Astrocyte (in vitro differentiated cells and primary cell): ENCODE measurements at regions not wholly inside any gene's neighbourhood (a gene's known extent, or its start where the extent isn't known, plus 50 kb on each side); places are given as distances from the start of the nearest gene placed in this dataset.

Experiments used
- DNase-seq: peaks from one replicate; pipeline ENCODE4 v3.0.0-alpha.2; 2010; ENCODE audit warnings: low read depth
- FAIRE-seq: peaks from 2 replicates; lab custom pipeline; 2011; peaks lifted over from hg19 to GRCh38; lab: Jason Lieb, UNC
- H2AFZ ChIP-seq: 2 replicates; pipeline ENCODE4 v1.6.0; 2012; ENCODE audit warnings: low read depth, low read length, inconsistent platforms
- H3K27ac ChIP-seq: 2 replicates; pipeline ENCODE4 v1.5.1; 2011; ENCODE audit warnings: low read depth, low read length, inconsistent platforms
- H3K27me3 ChIP-seq: 2 replicates; pipeline ENCODE4 v1.6.0; 2011; ENCODE audit warnings: low read length, inconsistent platforms; ENCODE audit not compliant: insufficient read depth
- H3K36me3 ChIP-seq: 2 replicates; pipeline ENCODE4 v1.5.1; 2011; ENCODE audit warnings: low read length, inconsistent platforms; ENCODE audit not compliant: insufficient read depth
- H3K4me1 ChIP-seq: 2 replicates; pipeline ENCODE4 v1.5.1; 2011; ENCODE audit warnings: low read length, inconsistent platforms; ENCODE audit not compliant: insufficient read depth
- H3K4me2 ChIP-seq: 2 replicates; pipeline ENCODE4 v1.6.0; 2012; ENCODE audit warnings: low read length, inconsistent platforms
- H3K4me3 ChIP-seq: 2 replicates; pipeline ENCODE4 v1.5.1; 2011; ENCODE audit warnings: low read depth, mild to moderate bottlenecking, low read length, inconsistent platforms; ENCODE audit not compliant: insufficient read depth
- H3K79me2 ChIP-seq: 2 replicates; pipeline ENCODE4 v1.6.0; 2012; ENCODE audit warnings: mild to moderate bottlenecking, low read length, inconsistent platforms; ENCODE audit not compliant: insufficient read depth
- H3K9ac ChIP-seq: 2 replicates; pipeline ENCODE4 v1.6.0; 2012; ENCODE audit warnings: mild to moderate bottlenecking, low read length, inconsistent platforms
- H3K9me3 ChIP-seq: 2 replicates; pipeline ENCODE4 v1.5.1; 2012; ENCODE audit warnings: low read depth, mild to moderate bottlenecking, low read length, inconsistent platforms; ENCODE audit not compliant: insufficient read depth
- H4K20me1 ChIP-seq: 2 replicates; pipeline ENCODE4 v1.6.0; 2012; ENCODE audit warnings: low read length, inconsistent platforms; ENCODE audit not compliant: insufficient read depth
- H3K27ac Mint-ChIP-seq: one replicate; pipeline ENCODE4 v1.8.0; 2021; ENCODE audit warnings: mild to moderate bottlenecking, mixed read lengths; ENCODE audit not compliant: unreplicated experiment
- H3K27me3 Mint-ChIP-seq: one replicate; pipeline ENCODE4 v1.8.0; 2021; ENCODE audit warnings: low read depth, mixed read lengths; ENCODE audit not compliant: unreplicated experiment
- H3K36me3 Mint-ChIP-seq: one replicate; pipeline ENCODE4 v1.8.0; 2021; ENCODE audit warnings: low read depth, mixed read lengths; ENCODE audit not compliant: unreplicated experiment
- H3K4me1 Mint-ChIP-seq: one replicate; pipeline ENCODE4 v1.8.0; 2021; ENCODE audit warnings: low read depth, mixed read lengths; ENCODE audit not compliant: unreplicated experiment
- H3K4me3 Mint-ChIP-seq: one replicate; pipeline ENCODE4 v1.8.0; 2021; ENCODE audit warnings: mild to moderate bottlenecking, moderate library complexity, mixed read lengths; ENCODE audit not compliant: unreplicated experiment
- H3K9me3 Mint-ChIP-seq: one replicate; pipeline ENCODE4 v1.8.0; 2021; ENCODE audit warnings: mild to moderate bottlenecking, mixed read lengths; ENCODE audit not compliant: unreplicated experiment
- CTCF ChIP-seq: IDR thresholded peaks from 2 replicates; pipeline ENCODE4 v1.5.1; 2011; ENCODE audit warnings: low read depth, mild to moderate bottlenecking, inconsistent platforms, low read length, moderate library complexity; ENCODE audit not compliant: insufficient read depth
- EZH2 ChIP-seq: IDR thresholded peaks from 2 replicates; pipeline ENCODE4 v1.6.1; 2012; ENCODE audit warnings: mild to moderate bottlenecking, low read length, inconsistent platforms; ENCODE audit not compliant: insufficient read depth

GRCh38 chr2:78564666-78565065 is 460.8 kb upstream of the REG3G start:
- H3K9me3 Mint-ChIP-seq = no peaks in the 10 kb centered on the region
- no peaks in the 10 kb centered on the region for H3K4me1 Mint-ChIP-seq
- Histone ChIP-seq H3K9ac (no peak overlapping the region), H3K9me3 (peaks cover 3% of the 10 kb centered on the region), H3K4me3 (no peak overlapping the region), H3K36me3 (no peaks in the 10 kb centered on the region), H3K27ac (no peak overlapping the region), H3K79me2 (no peaks in the 10 kb centered on the region), H3K27me3 (no peaks in the 10 kb centered on the region), H4K20me1 (no peaks in the 10 kb centered on the region), H3K4me2 (no peak overlapping the region), H2AFZ (no peak overlapping the region), H3K4me1 (no peaks in the 10 kb centered on the region)
- no peaks in the 10 kb centered on the region for H3K36me3 Mint-ChIP-seq
- H3K27ac Mint-ChIP-seq = no peak overlapping the region
- FAIRE-seq = no peak
- no peak for DNase-seq
- no peaks in the 10 kb centered on the region for H3K27me3 Mint-ChIP-seq
- H3K4me3 Mint-ChIP-seq = no peak overlapping the region
- TF ChIP-seq CTCF (no peak), EZH2 (no peak)

- no peaks in the 10 kb centered on the region for H3K4me1 Mint-ChIP-seq
- Histone ChIP-seq H3K79me2 (no peaks in the 10 kb centered on the region), H3K4me2 (no peak overlapping the region), H3K4me3 (no peak overlapping the region), H4K20me1 (no peaks in the 10 kb centered on the region), H3K36me3 (no peaks in the 10 kb centered on the region), H3K27me3 (no peaks in the 10 kb centered on the region), H3K9me3 (peaks cover 3% of the 10 kb centered on the region), H3K27ac (no peak overlapping the region), H3K4me1 (no peaks in the 10 kb centered on the region), H2AFZ (no peak overlapping the region), H3K9ac (no peak overlapping the region)
- TF ChIP-seq EZH2 = no peak
- no peak for TF ChIP-seq CTCF
- DNase-seq = no peak
- no peak overlapping the region for H3K4me3 Mint-ChIP-seq
- no peaks in the 10 kb centered on the region for H3K36me3 Mint-ChIP-seq
- no peak for FAIRE-seq
- no peaks in the 10 kb centered on the region for H3K27me3 Mint-ChIP-seq
- H3K9me3 Mint-ChIP-seq = no peaks in the 10 kb centered on the region
- H3K27ac Mint-ChIP-seq = no peak overlapping the region
Measured at GRCh38 chr2:78568782-78569373, 456.6 kb upstream of the REG3G start.

GRCh38 chr2:78576409-78576808 is 449.1 kb upstream of the REG3G start:
- no peaks in the 10 kb centered on the region for H4K20me1 ChIP-seq
- no peaks in the 10 kb centered on the region for H3K36me3 Mint-ChIP-seq
- no peak for FAIRE-seq
- H3K4me1 Mint-ChIP-seq = no peaks in the 10 kb centered on the region
- no peak overlapping the region for H3K4me3 Mint-ChIP-seq
- no peak overlapping the region for H3K4me2 ChIP-seq
- H3K9me3 ChIP-seq = no peaks in the 10 kb centered on the region
- no peak for TF ChIP-seq EZH2
- no peak for TF ChIP-seq CTCF
- no peak overlapping the region for H3K27ac ChIP-seq
- no peak overlapping the region for H3K4me3 ChIP-seq
- H3K79me2 ChIP-seq = no peaks in the 10 kb centered on the region
- H3K9me3 Mint-ChIP-seq = no peaks in the 10 kb centered on the region
- no peaks in the 10 kb centered on the region for H3K27me3 Mint-ChIP-seq
- H3K27me3 ChIP-seq = no peaks in the 10 kb centered on the region
- DNase-seq = no peak
- H3K4me1 ChIP-seq = no peaks in the 10 kb centered on the region
- H3K9ac ChIP-seq = no peak overlapping the region
- H3K36me3 ChIP-seq = no peaks in the 10 kb centered on the region
- H3K27ac Mint-ChIP-seq = no peak overlapping the region
- H2AFZ ChIP-seq = no peak overlapping the region
